ENCODE measurements at regions not wholly inside any gene's neighbourhood (a gene's known extent, or its start where the extent isn't known, plus 50 kb on each side); places are given as distances from the start of the nearest gene placed in this dataset.

- no peak overlapping the region for H3K4me3 ChIP-seq (ENCODE audit: low read depth, low read length)
- TF ChIP-seq, protein P1, sequence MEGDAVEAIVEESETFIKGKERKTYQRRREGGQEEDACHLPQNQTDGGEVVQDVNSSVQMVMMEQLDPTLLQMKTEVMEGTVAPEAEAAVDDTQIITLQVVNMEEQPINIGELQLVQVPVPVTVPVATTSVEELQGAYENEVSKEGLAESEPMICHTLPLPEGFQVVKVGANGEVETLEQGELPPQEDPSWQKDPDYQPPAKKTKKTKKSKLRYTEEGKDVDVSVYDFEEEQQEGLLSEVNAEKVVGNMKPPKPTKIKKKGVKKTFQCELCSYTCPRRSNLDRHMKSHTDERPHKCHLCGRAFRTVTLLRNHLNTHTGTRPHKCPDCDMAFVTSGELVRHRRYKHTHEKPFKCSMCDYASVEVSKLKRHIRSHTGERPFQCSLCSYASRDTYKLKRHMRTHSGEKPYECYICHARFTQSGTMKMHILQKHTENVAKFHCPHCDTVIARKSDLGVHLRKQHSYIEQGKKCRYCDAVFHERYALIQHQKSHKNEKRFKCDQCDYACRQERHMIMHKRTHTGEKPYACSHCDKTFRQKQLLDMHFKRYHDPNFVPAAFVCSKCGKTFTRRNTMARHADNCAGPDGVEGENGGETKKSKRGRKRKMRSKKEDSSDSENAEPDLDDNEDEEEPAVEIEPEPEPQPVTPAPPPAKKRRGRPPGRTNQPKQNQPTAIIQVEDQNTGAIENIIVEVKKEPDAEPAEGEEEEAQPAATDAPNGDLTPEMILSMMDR (IDR thresholded peaks at IDR 0.05; ENCODE audit: borderline replicate concordance, insufficient read depth, low read depth, low read length), result no peak
Measured at GRCh38 chr10:90041585-90041984, 340.2 kb downstream of the KIF20B start.

GRCh38 chr10:90042075-90042474 is 340.7 kb downstream of the KIF20B start:
- TF ChIP-seq, protein P1 (IDR thresholded peaks at IDR 0.05; ENCODE audit: borderline replicate concordance, insufficient read depth, low read depth, low read length), result no peak
- no peak overlapping the region for H3K4me3 ChIP-seq (ENCODE audit: low read depth, low read length)

DNA sequence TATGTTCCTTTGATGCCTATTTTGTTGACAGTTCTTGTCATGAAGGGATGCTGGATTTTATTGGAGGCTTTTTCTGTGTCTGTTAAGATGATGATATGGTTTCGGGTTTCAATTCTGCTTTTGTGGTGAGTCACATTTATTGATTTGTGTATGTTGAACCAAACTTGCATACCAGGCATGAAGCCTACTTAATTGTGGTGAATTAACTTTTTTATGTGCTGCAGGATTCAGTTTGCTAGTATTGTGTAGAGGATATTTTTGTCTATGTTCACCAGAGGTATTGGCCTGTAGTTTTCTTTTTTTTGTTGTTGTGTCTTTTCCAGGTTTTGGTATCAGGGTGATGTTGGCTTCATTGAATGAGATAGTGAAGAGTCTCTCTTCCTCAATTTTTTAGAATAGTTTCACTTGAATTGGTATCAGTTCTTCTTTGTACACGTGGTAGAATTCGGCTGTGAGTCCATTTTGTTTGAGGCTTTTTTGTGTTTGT is 345.9 kb downstream of the KIF20B start:
- TF ChIP-seq, protein P1 (IDR thresholded peaks at IDR 0.05; ENCODE audit: borderline replicate concordance, insufficient read depth, low read depth, low read length), result no peak
- H3K4me3 ChIP-seq (ENCODE audit: low read depth, low read length), result no peak overlapping the region

GRCh38 chr10:90051053-90051452 is 349.7 kb downstream of the KIF20B start:
- TF ChIP-seq, protein P1 (IDR thresholded peaks at IDR 0.05; ENCODE audit: borderline replicate concordance, insufficient read depth, low read depth, low read length), result no peak
- no peak overlapping the region for H3K4me3 ChIP-seq (ENCODE audit: low read depth, low read length)

GRCh38 chr10:90051474-90051873 is 350.1 kb downstream of the KIF20B start:
- H3K4me3 ChIP-seq (ENCODE audit: low read depth, low read length), result no peak overlapping the region
- TF ChIP-seq, protein P1 (IDR thresholded peaks at IDR 0.05; ENCODE audit: borderline replicate concordance, insufficient read depth, low read depth, low read length), result no peak

DNA sequence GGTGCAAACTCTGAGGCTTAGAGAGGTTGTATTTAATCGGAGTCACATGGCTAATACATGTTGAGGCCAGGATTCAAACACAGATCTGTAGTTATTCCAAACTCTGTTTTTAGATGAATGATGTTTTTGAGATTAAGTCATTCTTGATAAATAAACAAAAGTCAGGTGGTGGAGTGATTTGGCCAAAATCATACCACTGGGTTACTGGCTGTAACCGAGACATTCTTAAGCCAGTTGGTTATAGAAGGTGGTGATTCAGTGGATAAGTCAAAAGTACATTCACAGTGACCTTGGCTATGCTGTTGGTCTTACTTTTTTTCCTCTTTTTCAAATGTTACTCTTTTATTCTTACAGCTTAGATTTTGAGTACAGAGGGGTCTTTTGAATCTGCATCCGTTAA is 361.4 kb downstream of the KIF20B start:
- H3K4me3 ChIP-seq (ENCODE audit: low read depth, low read length), result no peak overlapping the region
- TF ChIP-seq, protein P1 (IDR thresholded peaks at IDR 0.05; ENCODE audit: borderline replicate concordance, insufficient read depth, low read depth, low read length), result no peak

DNA sequence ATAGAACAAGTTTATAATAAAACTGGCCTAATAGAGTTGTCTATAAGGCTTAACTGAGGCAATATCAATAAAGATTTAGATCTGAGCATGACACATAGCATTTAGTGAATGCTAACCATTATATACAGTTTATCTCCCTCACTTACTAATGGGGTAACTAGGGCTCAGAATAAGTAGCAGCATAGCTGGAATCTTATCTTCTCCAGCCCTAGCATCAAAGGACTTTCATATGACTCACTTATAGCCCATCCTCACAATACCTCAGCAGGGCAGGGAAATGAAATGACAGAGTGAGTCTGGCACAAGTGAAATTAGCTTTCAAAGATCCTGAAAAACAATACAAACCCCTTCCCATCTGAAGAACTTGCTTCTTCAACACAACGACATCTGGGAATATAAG is 362.9 kb downstream of the KIF20B start:
- TF ChIP-seq, protein P1 (IDR thresholded peaks at IDR 0.05; ENCODE audit: borderline replicate concordance, insufficient read depth, low read depth, low read length), result no peak
- H3K4me3 ChIP-seq (ENCODE audit: low read depth, low read length), result no peak overlapping the region
